Iris pigment epithelial cell (primary cell): ENCODE measurements at regions not wholly inside any gene's neighbourhood (a gene's known extent, or its start where the extent isn't known, plus 50 kb on each side); places are given as distances from the start of the nearest gene placed in this dataset.
"Not testable (repeated sequence)": the region's sequence is repeated elsewhere in the genome, so short reads cannot be mapped to it uniquely, and the experiment has no call there.

Experiments
- DNase-seq: peaks from one replicate; pipeline ENCODE4 v3.0.0-alpha.2; 2011; ENCODE audit warnings: low read depth

GRCh38 chr7:84817016-84817415 lies 369.8 kb downstream of the SEMA3D start:
- DNase-seq, result no peak

- DNase-seq, result no peak
Measured at GRCh38 chr7:84813376-84813775, 373.5 kb downstream of the SEMA3D start.

DNA sequence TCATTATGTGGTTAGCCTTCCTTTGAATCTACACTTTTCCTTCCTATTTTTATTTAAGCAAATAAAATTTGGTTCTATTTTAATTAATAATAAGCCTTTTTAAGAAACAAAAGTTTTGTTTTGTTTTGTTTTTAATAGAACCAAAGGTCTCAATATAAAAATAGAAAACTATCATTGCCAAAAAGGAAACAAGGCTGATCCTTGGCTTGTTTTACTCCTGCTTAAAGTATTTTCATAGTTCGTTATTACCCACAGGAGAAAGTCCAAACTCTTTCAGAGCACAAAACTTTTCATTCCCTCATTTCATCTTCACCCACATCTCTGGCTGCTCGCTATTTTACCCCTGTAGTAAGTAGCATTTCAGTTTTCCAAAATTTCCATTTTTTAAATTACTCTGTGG lies 374.8 kb downstream of the SEMA3D start:
- no peak for DNase-seq

GRCh38 chr7:84811362-84811761 lies 375.5 kb downstream of the SEMA3D start:
- DNase-seq, result no peak

- DNase-seq, result no peak
Measured at GRCh38 chr7:84809877-84810276, 377.0 kb downstream of the SEMA3D start.

GRCh38 chr7:84803979-84804378 lies 382.9 kb downstream of the SEMA3D start:
- DNase-seq, result no peak

DNA sequence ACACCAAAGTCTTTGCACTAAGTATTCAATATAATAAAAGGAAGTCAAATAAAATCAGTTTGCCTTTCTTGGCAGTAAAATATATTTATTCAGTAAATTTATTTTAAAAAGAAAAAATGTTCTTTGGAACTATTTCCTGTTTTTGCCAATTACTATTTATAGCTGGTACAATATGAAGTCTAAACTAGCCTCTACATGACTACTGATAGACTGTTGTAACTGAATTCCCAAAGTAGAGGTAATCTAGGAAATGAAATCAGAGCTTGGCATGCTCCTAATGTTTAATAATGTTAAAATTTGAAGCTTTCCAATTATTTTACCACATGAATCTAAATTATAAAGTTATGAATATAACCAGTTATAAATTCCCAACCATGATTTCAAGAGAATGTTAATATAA lies 385.5 kb downstream of the SEMA3D start:
- peak; percentile 19 for DNase-seq

DNA sequence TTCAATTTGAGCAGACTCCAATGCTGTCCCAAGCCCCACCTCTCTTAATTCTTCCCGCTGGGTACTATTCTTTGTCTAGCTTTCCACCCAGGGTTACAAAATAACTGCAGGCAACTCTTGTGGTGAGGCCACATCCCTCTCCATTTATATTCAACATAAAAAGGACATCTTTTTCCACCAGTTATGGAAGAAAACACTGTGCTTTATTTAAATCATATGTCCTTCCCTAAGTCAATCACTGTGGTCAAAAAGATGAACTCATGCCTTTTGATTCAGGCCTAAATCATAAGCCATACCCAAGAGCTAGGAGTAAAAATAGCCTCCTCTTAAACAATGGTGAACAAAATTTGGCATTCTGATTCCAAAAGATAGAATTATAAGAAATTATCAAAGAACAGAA lies 386.0 kb downstream of the SEMA3D start:
- DNase-seq, result no peak

DNA sequence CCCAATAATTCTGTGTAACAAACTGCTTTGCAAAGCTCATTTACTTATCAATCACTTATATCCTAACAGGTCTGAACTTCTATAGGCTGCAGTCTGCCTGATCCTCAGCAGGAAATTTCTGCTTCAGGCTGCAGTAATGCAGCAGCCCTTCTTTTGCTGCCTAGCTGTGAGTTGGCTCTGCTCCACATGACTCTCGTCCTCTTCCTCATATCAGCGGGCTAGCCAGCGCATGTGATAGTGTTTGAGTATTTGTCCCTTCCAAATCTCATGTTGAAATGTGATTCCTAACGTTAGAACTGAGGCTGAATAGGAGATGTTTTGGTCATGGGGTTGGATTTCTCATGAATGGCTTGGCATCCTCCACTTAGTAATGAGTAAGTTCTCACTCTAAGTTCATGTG lies 387.8 kb downstream of the SEMA3D start:
- DNase-seq, result no peak

DNA sequence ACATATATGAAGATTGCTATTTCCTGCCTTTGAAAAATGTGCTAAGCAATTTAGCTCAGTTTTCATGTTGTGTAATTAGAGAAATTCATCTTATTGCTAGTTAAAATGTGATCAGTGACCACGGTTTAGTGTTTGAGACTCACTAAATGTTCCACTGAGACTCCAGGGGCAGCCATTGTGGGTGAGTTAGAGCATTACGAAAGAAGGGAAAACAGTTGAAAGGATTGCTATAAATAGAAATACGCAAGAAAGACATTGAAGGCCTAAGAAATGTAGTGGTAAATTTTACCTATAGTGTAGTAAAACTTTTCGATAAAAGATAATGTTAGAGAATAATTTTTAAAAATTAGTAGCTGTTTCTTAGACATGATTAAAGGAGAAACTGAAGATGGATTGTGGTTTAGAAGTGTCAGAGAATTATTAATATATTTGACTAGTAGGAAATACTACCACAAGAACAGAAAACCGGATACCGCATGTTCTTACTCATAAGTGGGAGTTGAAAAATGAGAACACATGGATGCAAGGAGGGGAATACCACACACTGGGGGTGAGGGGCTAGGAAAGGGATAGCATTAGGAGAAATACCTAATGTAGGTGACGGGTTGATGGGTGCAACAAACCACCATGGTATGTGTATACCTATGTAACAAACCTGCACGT lies 394.5 kb downstream of the SEMA3D start:
- no peak for DNase-seq

- DNase-seq, result peak; percentile 85
Measured at GRCh38 chr7:84790882-84791281, 396.0 kb downstream of the SEMA3D start.

DNA sequence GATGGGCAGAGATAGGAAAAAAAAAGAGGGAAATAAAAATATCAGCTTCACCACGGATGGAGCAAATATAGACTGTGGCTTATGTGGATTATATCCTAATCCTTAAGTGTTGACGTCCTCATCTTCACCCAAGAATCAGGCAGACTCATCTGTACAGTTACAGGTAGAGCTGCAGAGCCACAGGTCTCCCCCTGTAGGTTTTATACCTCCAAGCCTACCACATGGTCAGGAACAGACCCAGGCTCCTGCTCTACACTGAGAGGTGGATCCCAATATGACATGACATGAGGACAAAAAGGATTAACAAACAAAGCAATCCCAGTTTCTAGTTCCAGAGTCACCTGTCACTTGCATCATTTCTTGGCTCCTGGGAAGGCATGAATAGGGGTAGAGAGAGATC lies 400.8 kb downstream of the SEMA3D start:
- no peak for DNase-seq

DNA sequence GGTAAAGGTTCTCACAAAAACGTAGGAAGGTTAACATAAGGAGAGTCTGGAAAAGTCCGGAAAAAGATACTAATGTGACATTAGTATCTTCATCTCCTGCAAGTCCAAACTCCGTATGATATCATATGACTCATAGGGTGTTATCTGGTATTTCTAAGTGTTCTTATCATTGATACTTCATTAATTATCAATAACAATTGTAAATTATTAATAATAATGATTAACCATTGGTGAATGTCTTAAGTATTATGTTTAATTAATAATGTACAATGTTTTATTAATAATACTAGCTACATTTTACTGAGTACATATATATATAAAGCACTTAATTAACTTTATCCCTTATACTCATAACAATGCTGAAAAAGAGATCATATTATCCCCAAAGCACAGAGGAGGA lies 402.4 kb downstream of the SEMA3D start:
- DNase-seq, result no peak

DNA sequence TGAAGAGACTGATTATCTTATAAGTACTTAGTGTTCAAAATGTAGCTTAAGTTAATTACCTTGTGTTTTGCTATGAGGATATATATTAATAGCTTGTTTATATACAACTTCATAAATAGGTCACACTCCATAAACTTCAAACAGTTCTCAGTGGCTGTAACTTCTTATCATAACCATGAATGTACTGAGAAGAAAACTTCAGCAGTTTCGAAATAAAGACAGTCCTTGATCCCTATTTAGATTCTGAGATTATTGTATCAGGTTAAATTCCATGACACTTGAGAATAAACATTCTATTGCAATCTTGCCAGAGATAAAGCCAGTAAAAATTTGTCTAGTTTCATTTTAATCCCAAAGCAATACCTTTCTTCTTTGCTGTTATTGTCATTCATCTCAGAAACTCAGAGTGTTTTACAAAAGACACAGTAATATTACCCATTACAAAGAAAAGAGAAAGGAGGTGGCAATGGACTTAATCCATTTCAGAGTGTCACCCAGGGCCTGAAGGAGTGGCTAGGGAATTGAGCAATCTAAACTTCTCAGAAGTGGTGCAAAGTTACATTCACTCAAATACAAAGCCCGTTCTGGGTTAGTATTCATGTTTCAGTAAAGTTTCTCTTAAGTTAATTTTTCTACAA lies 403.6 kb downstream of the SEMA3D start:
- peak; percentile 76 for DNase-seq

DNA sequence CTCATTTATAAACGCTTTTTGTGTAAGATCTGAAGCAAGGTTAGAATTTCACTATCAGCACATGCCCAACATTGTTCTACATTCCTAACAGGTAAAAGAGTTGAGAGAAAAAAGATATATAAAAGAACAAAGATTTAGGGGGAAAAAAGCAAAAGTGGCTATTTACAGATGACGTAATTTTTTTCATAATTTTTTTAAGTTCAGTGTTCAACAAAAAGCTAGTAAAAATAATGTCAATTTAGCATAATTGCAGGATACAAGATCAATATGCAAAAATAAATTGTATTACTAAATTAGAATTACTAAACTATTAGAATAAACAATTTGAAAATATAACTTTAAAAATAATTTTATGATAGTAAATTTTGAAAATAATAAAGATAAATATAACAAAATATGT lies 405.0 kb downstream of the SEMA3D start:
- no peak for DNase-seq

DNA sequence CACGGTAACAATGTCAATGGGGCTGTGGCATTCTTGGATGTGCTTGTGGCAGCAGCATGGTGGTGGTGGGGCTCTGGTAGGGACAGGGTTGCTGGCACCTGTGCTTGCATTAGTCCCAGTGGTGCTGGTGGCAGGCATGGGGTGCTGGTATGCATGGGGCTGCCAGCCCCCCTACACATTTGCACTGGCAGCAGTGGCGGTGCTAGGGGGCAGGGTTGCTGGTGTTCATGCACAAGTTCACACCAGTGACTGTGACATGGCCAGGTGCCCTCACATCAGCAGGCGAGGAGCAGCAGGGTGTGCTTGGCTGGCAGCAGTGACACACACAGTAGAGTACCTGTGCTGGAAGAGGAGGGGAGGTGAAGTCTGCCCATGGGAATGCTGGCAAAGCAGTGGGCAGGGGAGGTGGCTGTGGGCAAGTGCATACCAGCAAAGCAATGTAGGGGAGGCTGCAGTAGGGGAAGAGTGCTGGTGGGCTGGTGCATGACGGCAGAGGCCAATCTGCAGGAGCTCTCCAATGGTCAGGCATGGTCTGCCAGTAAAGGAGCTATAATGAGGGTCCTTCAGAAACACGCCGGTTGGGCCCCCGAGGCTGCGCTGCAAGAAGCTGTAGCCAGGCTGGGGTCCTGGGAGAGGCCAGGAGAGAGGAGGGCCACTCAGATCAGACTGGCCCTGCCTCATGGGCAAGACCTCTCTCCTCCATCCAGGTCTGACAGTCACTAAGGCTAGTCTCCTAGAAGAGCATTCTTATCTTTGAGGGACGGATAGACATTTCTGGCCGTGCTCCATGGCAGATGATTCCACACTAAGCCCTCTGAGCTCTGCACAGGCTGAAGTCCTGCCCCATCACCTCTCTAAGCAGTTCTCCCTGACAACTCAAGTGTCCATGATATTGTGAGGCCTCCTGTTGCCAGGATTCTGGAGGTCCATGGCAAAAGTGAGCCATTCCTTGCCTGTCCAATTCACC lies 406.4 kb downstream of the SEMA3D start:
- no peak for DNase-seq

DNA sequence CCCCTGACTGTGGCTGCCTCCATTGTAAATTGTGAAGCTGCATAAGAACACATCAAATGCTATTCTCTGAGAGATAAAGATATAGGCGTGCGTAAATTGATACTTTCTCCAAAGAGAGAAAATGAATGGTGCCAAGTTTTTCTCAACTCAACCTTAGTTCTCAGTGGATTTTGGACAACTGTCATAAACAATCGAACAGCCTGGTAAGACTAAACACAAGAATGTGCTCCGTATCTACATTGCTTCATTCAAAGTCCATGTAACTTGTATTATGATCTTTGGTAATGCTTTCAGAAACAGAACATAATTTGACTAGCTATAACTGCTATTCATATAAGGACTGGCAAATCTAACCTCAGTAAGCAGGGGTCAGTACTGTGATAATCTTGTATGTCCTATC lies 429.1 kb downstream of the SEMA3D start:
- no peak for DNase-seq

GRCh38 chr7:84746353-84746752 lies 440.5 kb downstream of the SEMA3D start:
- no peak for DNase-seq

DNA sequence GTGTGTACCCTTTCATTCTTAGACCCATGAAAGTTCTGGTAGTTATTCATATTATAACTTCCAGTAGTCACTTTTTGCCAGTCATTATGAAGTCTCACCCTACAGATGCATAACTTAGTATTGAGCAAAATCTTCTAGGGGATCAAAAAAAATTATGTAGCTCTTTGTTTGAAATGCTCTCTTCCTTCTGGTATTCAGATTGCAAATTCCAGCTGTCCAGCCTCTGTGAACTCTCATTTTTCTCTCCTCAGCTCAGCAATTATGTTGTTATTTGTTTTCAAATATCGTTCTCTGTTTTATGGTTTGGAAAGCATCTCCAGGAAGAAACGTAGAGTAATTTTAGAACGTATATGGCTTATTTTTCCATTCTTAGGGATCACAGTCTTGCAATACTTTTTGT lies 442.5 kb downstream of the SEMA3D start:
- DNase-seq, result peak; percentile 47

- DNase-seq, result no peak
Measured at GRCh38 chr7:84738583-84739150, 448.2 kb downstream of the SEMA3D start.

- no peak for DNase-seq
Measured at GRCh38 chr7:84735677-84736076, 451.2 kb downstream of the SEMA3D start.

GRCh38 chr7:84735011-84735410 lies 451.8 kb downstream of the SEMA3D start:
- peak; percentile 7 for DNase-seq

DNA sequence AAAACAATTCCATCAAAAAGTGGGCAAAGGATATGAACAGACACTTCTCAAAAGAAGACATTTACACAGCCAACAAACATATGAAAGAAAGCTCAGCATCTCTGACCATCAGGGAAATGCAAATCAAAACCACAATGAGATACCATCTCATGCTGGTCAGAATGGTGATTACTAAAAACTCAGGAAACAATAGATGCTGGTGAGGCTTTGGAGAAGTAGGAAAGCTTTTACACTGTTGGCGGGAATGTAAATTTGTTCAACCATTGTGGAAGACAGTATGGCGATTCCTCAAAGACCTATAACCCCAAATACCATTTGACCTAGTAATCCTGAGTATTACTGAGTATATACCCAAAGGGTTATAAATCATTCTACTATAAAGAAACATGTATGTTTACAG lies 452.9 kb downstream of the SEMA3D start:
- not testable (repeated sequence) for DNase-seq
